HL-60 (cell line): ENCODE measurements at regions not wholly inside any gene's neighbourhood (a gene's known extent, or its start where the extent isn't known, plus 50 kb on each side); places are given as distances from the start of the nearest gene placed in this dataset.
"Not testable (repeated sequence)": the region's sequence is repeated elsewhere in the genome, so short reads cannot be mapped to it uniquely, and the experiment has no call there.

Source experiments
- DNase-seq, 2 experiments: peaks; one replicate each; pipeline ENCODE4 v3.0.0-alpha.2; 2010 to 2020; ENCODE audit warnings: low read depth in 1 of 2, low spot score in 1 of 2
- H3K27ac ChIP-seq: fragments of 250-450 bp; sonication (Bioruptor Pico); replicated peaks from 2 replicates; pipeline ENCODE4 v1.5.1; 2020; ENCODE audit warnings: mild to moderate bottlenecking, moderate library complexity
- H3K27me3 ChIP-seq: fragments of 250-450 bp; sonication (Bioruptor Pico); 2 replicates; pipeline ENCODE4 v1.5.1; 2021; ENCODE audit warnings: mild to moderate bottlenecking, moderate library complexity; ENCODE audit not compliant: insufficient read depth, poor library complexity, severe bottlenecking
- H3K4me3 ChIP-seq: replicated peaks from 2 replicates; pipeline ENCODE4 v1.5.1; 2011; ENCODE audit warnings: mild to moderate bottlenecking, control low read depth, low read length; ENCODE audit not compliant: insufficient read depth
- CTCF ChIP-seq: IDR thresholded peaks from one replicate; pipeline ENCODE4 v1.5.1; 2011; ENCODE audit warnings: low read length, control low read depth, inconsistent platforms; ENCODE audit not compliant: insufficient read depth
- GABPA ChIP-seq: IDR thresholded peaks from 2 replicates; pipeline ENCODE4 v1.6.1; 2012; ENCODE audit warnings: low read depth
- POLR2AphosphoS5 ChIP-seq: IDR thresholded peaks from 2 replicates; pipeline ENCODE4 v1.6.1; 2012; ENCODE audit warnings: low read depth
- REST ChIP-seq: IDR thresholded peaks from 2 replicates; pipeline ENCODE4 v1.6.1; 2012; ENCODE audit warnings: low read depth; ENCODE audit not compliant: insufficient replicate concordance
- SPI1 ChIP-seq: IDR thresholded peaks from 2 replicates; pipeline ENCODE4 v1.6.1; 2012; ENCODE audit warnings: low read depth, mild to moderate bottlenecking, borderline replicate concordance

GRCh38 chr4:57943682-57944081 is 833.5 kb upstream of the IGFBP7 start:
- DNase-seq, result peak in 1 of 2 experiments; percentile 50
- H3K27me3 ChIP-seq, result no peaks in the 10 kb centered on the region
- no peak overlapping the region for H3K27ac ChIP-seq
- H3K4me3 ChIP-seq, result no peak overlapping the region
- TF ChIP-seq SPI1 (peak; percentile 53; the same call in 1 of the 2 replicates), REST (no peak), CTCF (no peak)

GRCh38 chr4:57937326-57937725 is 827.1 kb upstream of the IGFBP7 start:
- not testable (repeated sequence) for H3K27ac ChIP-seq, H3K27me3 ChIP-seq, DNase-seq, H3K4me3 ChIP-seq

- TF ChIP-seq POLR2AphosphoS5 (no peak), CTCF (no peak), GABPA (no peak), SPI1 (no peak), REST (no peak)
- Histone ChIP-seq H3K4me3 (no peak overlapping the region), H3K27ac (no peak overlapping the region), H3K27me3 (no peaks in the 10 kb centered on the region)
- DNase-seq, result no peak
These were observed 816.1 kb upstream of the IGFBP7 start for GRCh38 chr4:57926311-57926710.

- H3K4me3 ChIP-seq, result no peak overlapping the region
- H3K27me3 ChIP-seq, result no peaks in the 10 kb centered on the region
- DNase-seq, result no peak
- H3K27ac ChIP-seq, result no peak overlapping the region
- TF ChIP-seq SPI1 (no peak), POLR2AphosphoS5 (no peak), GABPA (no peak), REST (no peak), CTCF (no peak)
These were observed 814.8 kb upstream of the IGFBP7 start for GRCh38 chr4:57924951-57925350.
